Uterus (tissue), 3 donors: ENCODE measurements at regions not wholly inside any gene's neighbourhood (a gene's known extent, or its start where the extent isn't known, plus 50 kb on each side); places are given as distances from the start of the nearest gene placed in this dataset.
A peak's percentile ranks its signal among the peaks of the same experiment; 100 is the strongest.

Experiments used
- DNase-seq, 2 donors: peaks; one replicate each; pipeline ENCODE4 v3.0.0-alpha.2; 2019 to 2020
- H3K27ac ChIP-seq, 2 donors: fragments of 200-600 bp; sonication (generic); 1 replicate in 1 of 2; 2 replicates in 1 of 2; pipeline ENCODE4 v1.5.1; 2016 to 2018
- H3K27me3 ChIP-seq, 2 donors: fragments of 200-600 bp; sonication (generic); one replicate each; pipeline ENCODE4 v1.5.1; 2018 to 2019; ENCODE audit warnings: control low read depth in 1 of 2
- H3K36me3 ChIP-seq, 2 donors: fragments of 200-600 bp; sonication (generic); one replicate each; pipeline ENCODE4 v1.5.1; 2019; ENCODE audit warnings: control low read depth in 1 of 2
- H3K4me1 ChIP-seq, 2 donors: fragments of 200-600 bp; sonication (generic); one replicate each; pipeline ENCODE4 v1.5.1; 2018 to 2019; ENCODE audit warnings: control low read depth in 1 of 2
- H3K4me3 ChIP-seq, 2 donors: fragments of 200-600 bp; sonication (generic); 1 replicate in 1 of 2; 2 replicates in 1 of 2; pipeline ENCODE4 v1.5.1; 2018 to 2019; ENCODE audit warnings: mild to moderate bottlenecking in 1 of 2
- H3K9me3 ChIP-seq, 2 donors: fragments of 200-600 bp; sonication (generic); one replicate each; pipeline ENCODE4 v1.5.1; 2019; ENCODE audit warnings: control low read depth in 1 of 2
- POLR2A ChIP-seq, 2 donors: fragments of 450-650 bp; IDR thresholded peaks; one replicate each; pipeline ENCODE4 v1.6.1; 2016; ENCODE audit warnings: antibody characterized with exemption in 2 of 2, mild to moderate bottlenecking in 1 of 2, moderate library complexity in 1 of 2
- intact Hi-C: fragments of 100-400 bp; cut with DNase I; formaldehyde crosslinking; loops from one replicate; pipeline ENCODE4 v1.15.1; 2023; ENCODE audit warnings: low total_unique reads
- TF ChIP-seq, protein P1 (sequence below), 4 experiments: fragments of 200-600 bp in 2 of 4; fragments of 450-650 bp in 2 of 4; sonication (generic) in 2 of 4; IDR thresholded peaks; one replicate each; pipeline ENCODE4 v1.5.1; 2016 to 2019; ENCODE audit warnings: antibody characterized with exemption in 4 of 4, mild to moderate bottlenecking in 2 of 4, moderate library complexity in 1 of 4
- donor health status: DM: yes; HTN: yes; CAD: no.

- DNase-seq = peak in 1 of 2 donors; percentile 5
- H3K4me3 ChIP-seq = no peak overlapping the region
These were observed 50.0 kb upstream of the OTOF start for GRCh38 chr2:26527726-26528585.

More at GRCh38 chr2:26527726-26528585, 50.0 kb upstream of the OTOF start:
- intact Hi-C loops = no loop called here
- H3K36me3 ChIP-seq = no peaks in the 10 kb centered on the region
- TF ChIP-seq, protein P1, sequence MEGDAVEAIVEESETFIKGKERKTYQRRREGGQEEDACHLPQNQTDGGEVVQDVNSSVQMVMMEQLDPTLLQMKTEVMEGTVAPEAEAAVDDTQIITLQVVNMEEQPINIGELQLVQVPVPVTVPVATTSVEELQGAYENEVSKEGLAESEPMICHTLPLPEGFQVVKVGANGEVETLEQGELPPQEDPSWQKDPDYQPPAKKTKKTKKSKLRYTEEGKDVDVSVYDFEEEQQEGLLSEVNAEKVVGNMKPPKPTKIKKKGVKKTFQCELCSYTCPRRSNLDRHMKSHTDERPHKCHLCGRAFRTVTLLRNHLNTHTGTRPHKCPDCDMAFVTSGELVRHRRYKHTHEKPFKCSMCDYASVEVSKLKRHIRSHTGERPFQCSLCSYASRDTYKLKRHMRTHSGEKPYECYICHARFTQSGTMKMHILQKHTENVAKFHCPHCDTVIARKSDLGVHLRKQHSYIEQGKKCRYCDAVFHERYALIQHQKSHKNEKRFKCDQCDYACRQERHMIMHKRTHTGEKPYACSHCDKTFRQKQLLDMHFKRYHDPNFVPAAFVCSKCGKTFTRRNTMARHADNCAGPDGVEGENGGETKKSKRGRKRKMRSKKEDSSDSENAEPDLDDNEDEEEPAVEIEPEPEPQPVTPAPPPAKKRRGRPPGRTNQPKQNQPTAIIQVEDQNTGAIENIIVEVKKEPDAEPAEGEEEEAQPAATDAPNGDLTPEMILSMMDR (IDR thresholded peaks at IDR 0.05) = no peak
- no peak for TF ChIP-seq POLR2A (IDR thresholded peaks at IDR 0.05)
- H3K27me3 ChIP-seq = no peaks in the 10 kb centered on the region
- no peaks in the 10 kb centered on the region for H3K9me3 ChIP-seq
- H3K4me1 ChIP-seq = no peaks in the 10 kb centered on the region
- no peak overlapping the region for H3K27ac ChIP-seq
